Skeletal muscle tissue (tissue), 3 donors: ENCODE measurements at regions not wholly inside any gene's neighbourhood (a gene's known extent, or its start where the extent isn't known, plus 50 kb on each side); places are given as distances from the start of the nearest gene placed in this dataset.

Source experiments
- H3K27ac ChIP-seq: one replicate; pipeline ENCODE4 v1.7.0; 2013; ENCODE audit warnings: mild to moderate bottlenecking, low read depth, low read length, inconsistent platforms
- H3K27me3 ChIP-seq, 3 donors: one replicate each; pipeline ENCODE4 v1.7.0; 2013; ENCODE audit warnings: low read length in 3 of 3; ENCODE audit not compliant: control insufficient read depth in 3 of 3, insufficient read depth in 3 of 3
- H3K36me3 ChIP-seq, 3 donors: one replicate each; pipeline ENCODE4 v1.7.0; 2013; ENCODE audit warnings: low read length in 3 of 3; ENCODE audit not compliant: control insufficient read depth in 3 of 3, insufficient read depth in 3 of 3
- H3K4me1 ChIP-seq, 3 donors: one replicate each; pipeline ENCODE4 v1.7.0; 2013; ENCODE audit warnings: low read length in 3 of 3, mild to moderate bottlenecking in 3 of 3; ENCODE audit not compliant: control insufficient read depth in 3 of 3, insufficient read depth in 3 of 3
- H3K4me3 ChIP-seq, 3 donors: one replicate each; pipeline ENCODE4 v1.7.0; 2013; ENCODE audit warnings: low read length in 3 of 3
- H3K9ac ChIP-seq, 3 donors: one replicate each; pipeline ENCODE4 v1.7.0; 2013; ENCODE audit warnings: low read length in 3 of 3, mild to moderate bottlenecking in 3 of 3, moderate library complexity in 2 of 3, low read depth in 1 of 3
- H3K9me3 ChIP-seq, 3 donors: one replicate each; pipeline ENCODE4 v1.7.0; 2013; ENCODE audit warnings: low read length in 3 of 3; ENCODE audit not compliant: control insufficient read depth in 3 of 3
- donor health status: Osteomylitis.

DNA sequence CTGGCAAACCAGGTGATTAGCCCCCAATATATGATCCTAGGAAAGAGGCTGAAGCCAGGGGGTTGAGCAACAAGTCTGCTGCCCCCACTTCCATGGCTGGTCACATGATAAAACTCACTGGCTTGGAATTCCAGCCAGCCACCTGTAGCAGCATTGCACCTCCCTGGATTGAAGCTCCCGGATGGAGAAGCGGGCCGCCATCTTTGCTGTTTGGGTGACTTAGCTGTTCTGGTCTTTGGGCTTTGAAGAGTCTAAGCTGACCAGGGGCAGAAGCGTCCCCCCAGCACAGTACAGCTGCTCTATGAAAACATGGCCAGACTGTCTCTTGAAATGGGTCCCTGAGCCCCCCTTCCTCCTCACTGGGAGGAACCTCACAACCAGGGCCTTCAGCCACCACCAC lies 610.2 kb downstream of the ANXA1 start:
- no peaks in the 10 kb centered on the region for H3K4me1 ChIP-seq
- no peak overlapping the region for H3K4me3 ChIP-seq
- H3K27ac ChIP-seq = no peak overlapping the region
- no peak overlapping the region for H3K9ac ChIP-seq
- H3K9me3 ChIP-seq = no peaks in the 10 kb centered on the region
- no peaks in the 10 kb centered on the region for H3K27me3 ChIP-seq
- H3K36me3 ChIP-seq = no peaks in the 10 kb centered on the region

DNA sequence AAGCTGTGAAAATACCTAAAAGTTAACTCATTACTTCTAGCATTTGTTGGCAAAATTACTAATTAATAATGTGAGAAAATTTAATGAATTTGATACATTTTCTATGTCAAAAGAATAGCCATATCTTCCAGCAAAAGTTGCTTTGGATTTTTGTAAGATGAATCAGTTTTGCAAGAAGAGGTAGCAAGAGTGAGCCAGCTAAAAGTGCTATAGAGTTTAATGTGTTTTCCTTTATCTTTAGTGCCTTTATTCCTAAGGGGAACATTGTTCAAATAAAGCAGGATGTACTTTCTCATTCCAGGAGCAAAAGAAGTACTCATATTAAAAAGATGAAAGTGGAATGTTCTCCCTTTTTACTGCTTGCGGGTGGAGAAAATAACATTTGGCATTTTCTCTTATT lies 622.2 kb downstream of the ANXA1 start:
- H3K9me3 ChIP-seq = no peaks in the 10 kb centered on the region
- no peak overlapping the region for H3K27ac ChIP-seq
- H3K27me3 ChIP-seq = no peaks in the 10 kb centered on the region
- H3K4me1 ChIP-seq = no peaks in the 10 kb centered on the region
- no peak overlapping the region for H3K4me3 ChIP-seq
- no peaks in the 10 kb centered on the region for H3K36me3 ChIP-seq
- no peak overlapping the region for H3K9ac ChIP-seq

DNA sequence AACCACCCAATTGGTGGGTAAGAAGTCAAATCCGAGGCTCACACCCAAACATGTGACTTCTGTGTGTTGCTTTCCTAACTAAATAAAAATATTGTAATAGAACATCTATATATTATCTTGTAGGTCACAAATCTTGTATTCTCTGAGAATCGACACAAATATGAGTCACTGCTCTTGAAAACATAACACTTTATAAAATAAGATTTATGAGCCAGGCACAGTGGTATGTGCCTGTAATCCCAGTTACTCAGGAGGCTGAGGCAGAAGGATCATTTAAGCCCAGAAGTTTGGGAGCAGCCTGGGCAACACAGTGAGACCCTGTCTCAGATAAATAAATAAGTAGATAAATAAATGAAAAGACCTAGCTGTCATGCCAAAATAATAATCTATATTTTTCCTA lies 624.1 kb downstream of the ANXA1 start:
- no peaks in the 10 kb centered on the region for H3K36me3 ChIP-seq
- no peaks in the 10 kb centered on the region for H3K27me3 ChIP-seq
- no peaks in the 10 kb centered on the region for H3K4me1 ChIP-seq
- no peak overlapping the region for H3K9ac ChIP-seq
- no peak overlapping the region for H3K27ac ChIP-seq
- no peak overlapping the region for H3K4me3 ChIP-seq
- H3K9me3 ChIP-seq = no peaks in the 10 kb centered on the region

DNA sequence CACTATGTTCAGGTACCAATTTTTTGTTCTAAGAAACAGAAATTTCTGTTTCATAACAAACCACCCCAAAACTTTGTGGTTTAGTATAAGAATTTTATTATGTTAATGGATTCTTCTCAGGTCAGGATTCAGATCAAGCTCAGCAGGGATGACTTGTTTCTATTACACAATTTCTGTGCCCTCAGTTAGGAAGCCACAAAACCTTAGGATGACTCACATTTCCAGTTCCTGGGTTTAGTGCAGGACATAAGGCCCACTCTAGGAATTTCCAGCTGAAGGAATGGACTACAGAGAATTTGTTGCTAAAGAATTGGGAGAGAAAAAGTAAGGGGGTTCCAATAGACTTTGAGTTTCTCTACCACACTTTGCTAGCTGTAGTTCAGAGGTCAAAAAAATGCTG lies 629.3 kb downstream of the ANXA1 start:
- H3K4me3 ChIP-seq = no peak overlapping the region
- H3K27ac ChIP-seq = no peak overlapping the region
- no peak overlapping the region for H3K9ac ChIP-seq
- no peaks in the 10 kb centered on the region for H3K36me3 ChIP-seq
- no peaks in the 10 kb centered on the region for H3K4me1 ChIP-seq
- no peaks in the 10 kb centered on the region for H3K9me3 ChIP-seq
- H3K27me3 ChIP-seq = no peaks in the 10 kb centered on the region

DNA sequence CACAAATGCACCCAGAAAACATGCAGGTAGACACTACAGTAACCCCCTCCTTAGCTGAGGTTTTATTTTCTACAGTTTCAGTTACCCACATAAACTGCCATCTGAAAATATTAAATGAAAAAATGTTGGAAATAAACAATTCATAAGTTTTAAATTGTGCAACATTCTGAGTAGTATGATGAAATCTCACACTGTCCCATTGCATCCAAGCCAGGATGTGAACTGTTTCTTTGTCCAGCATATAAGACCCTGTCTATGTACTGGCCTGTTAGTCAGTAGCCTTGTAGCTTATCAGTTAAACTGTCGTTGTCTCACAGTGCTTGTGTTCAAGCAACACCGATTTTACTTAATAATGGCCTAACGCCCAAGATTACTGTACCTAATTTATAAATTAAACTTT lies 630.5 kb downstream of the ANXA1 start:
- no peaks in the 10 kb centered on the region for H3K4me1 ChIP-seq
- no peak overlapping the region for H3K27ac ChIP-seq
- H3K27me3 ChIP-seq = no peaks in the 10 kb centered on the region
- no peak overlapping the region for H3K9ac ChIP-seq
- no peaks in the 10 kb centered on the region for H3K9me3 ChIP-seq
- no peaks in the 10 kb centered on the region for H3K36me3 ChIP-seq
- H3K4me3 ChIP-seq = no peak overlapping the region

DNA sequence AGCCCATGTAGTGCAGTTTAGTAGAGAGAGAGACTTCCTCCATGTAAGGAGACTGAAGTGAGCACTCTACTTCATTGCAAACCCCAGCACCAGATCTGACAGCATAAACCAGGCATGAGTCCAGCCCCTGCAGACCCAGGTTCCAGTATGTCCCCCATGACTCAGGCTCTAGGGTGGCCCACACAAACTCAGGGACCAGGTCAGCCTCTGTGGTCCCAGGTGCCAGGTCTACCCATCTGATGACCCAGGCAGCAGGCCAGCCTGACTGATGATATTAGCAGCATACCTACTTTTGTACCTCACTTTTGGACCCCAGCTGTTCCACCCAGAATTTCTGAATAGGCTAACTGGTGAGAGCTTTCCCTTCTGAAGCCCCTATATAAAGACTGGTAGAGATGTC lies 647.8 kb downstream of the ANXA1 start:
- Histone ChIP-seq H3K4me1 (no peaks in the 10 kb centered on the region), H3K4me3 (no peak overlapping the region), H3K36me3 (no peaks in the 10 kb centered on the region), H3K9me3 (no peaks in the 10 kb centered on the region), H3K9ac (no peak overlapping the region), H3K27ac (no peak overlapping the region), H3K27me3 (no peaks in the 10 kb centered on the region)

DNA sequence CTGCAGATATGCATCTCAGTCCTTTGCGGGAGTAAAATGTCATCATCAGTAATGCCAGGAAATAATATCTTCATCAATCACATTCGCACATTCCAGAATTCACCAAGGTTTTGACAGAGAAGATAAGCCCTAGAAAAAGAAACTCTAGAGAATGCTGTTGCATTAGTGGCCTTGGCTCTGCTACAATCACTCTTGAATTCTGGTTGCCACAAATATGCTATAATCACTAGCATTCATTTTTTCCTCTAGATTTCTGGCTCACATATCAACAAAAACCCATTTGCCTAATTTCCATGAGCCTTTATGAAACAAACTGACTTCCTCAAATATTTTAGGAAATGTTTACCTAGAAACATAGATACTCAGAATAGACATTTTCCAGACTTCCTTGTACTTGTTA lies 653.4 kb downstream of the ANXA1 start:
- Histone ChIP-seq H3K4me3 (no peak overlapping the region), H3K27ac (no peak overlapping the region), H3K9ac (no peak overlapping the region), H3K27me3 (no peaks in the 10 kb centered on the region), H3K36me3 (no peaks in the 10 kb centered on the region), H3K9me3 (no peaks in the 10 kb centered on the region), H3K4me1 (no peaks in the 10 kb centered on the region)

DNA sequence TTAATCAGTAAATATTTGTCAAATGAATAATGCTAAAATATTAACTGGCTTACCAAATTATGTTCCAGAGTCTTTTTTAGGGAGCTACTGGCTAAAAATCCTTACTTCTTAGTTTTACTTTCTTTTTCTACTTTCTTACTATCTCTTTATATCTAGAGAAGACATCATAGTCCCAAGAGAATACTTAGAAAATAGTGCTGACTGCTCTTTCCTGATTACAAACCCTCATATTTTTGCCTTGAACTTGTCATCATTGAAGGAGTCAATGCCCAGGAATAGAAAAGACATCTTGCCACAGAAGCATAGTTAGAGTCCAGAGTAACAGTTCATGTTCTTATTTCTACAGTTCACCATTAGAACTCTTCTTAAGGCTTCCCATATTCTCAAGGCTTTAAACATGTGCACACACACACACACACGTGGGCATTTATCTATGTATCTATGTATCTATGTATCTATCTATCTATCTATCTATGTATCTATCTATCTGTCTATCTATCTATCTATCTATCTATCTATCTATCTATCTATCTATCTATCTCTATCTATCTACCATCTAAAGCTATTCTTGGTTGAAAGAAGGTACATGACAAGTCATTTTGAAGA lies 654.3 kb downstream of the ANXA1 start:
- Histone ChIP-seq H3K9ac (no peak overlapping the region), H3K27me3 (no peaks in the 10 kb centered on the region), H3K4me3 (no peak overlapping the region), H3K4me1 (no peaks in the 10 kb centered on the region), H3K27ac (no peak overlapping the region), H3K36me3 (no peaks in the 10 kb centered on the region), H3K9me3 (no peaks in the 10 kb centered on the region)

DNA sequence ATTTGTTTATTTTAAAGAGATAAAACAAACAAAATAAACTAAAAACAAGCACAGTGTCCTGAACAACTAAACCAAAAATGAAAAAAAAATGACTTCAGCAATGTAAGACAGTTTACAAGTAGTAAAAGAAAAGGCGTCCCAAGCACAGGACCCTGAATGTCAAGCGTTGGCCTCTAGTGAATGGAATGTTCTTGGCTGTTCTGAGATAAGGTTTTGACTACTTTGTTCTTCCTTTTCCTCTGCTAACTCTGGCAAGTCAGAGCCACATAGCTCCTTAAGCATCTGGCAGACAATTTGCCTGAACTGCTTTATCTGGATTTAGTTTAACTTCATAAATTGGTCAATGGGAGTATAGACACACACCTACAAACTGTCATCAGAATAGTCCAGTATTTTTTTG lies 655.2 kb downstream of the ANXA1 start:
- Histone ChIP-seq H3K9ac (no peak overlapping the region), H3K4me3 (no peak overlapping the region), H3K27me3 (no peaks in the 10 kb centered on the region), H3K4me1 (no peaks in the 10 kb centered on the region), H3K36me3 (no peaks in the 10 kb centered on the region), H3K27ac (no peak overlapping the region), H3K9me3 (no peaks in the 10 kb centered on the region)

DNA sequence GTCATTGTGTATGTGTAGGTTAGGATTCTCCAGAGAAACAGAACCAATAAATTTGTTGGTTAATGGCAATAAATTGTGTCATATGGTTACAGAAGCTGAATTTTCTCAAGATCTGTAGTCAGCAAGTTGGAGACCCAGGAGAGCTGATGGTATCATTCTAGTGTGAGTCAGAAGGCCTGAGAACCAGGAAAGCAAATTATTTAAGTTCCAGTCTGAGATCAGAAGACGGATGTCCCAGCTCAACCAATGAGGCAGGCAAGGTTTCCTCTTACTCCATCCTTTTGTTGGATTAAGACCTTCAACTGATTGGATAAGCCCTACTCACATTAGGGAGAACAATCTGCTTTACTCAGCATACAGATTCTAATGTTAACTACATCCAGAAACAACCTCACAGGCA lies 656.3 kb downstream of the ANXA1 start:
- Histone ChIP-seq H3K27ac (no peak overlapping the region), H3K4me3 (no peak overlapping the region), H3K36me3 (no peaks in the 10 kb centered on the region), H3K9me3 (no peaks in the 10 kb centered on the region), H3K4me1 (no peaks in the 10 kb centered on the region), H3K9ac (no peak overlapping the region), H3K27me3 (no peaks in the 10 kb centered on the region)
